ENCODE measurements at regions not wholly inside any gene's neighbourhood (a gene's known extent, or its start where the extent isn't known, plus 50 kb on each side); places are given as distances from the start of the nearest gene placed in this dataset.

DNA sequence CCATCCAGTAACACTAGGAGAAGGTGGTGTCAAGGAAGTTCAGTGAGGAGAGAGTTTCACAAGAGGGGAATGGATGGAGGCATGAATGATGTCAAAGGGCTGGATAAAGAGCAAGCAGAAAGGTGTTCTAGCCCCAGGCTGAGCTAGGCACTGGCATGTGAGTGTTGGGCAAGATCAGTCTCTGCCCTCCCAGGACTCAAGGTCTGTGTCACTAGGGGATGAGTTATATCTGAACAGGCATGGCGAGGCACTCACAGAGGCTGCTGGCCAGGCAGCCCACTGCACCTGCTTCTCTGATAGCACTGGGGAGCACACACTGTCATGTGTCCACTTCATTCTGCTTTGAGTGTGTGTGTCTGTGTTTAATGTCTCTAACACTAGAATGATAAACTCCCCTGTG lies 903.8 kb downstream of the BCL11B start:
- DNase-seq (ENCODE audit: low read depth): no peak
- no peak overlapping the region for H3K4me3 ChIP-seq (ENCODE audit: low read depth, low read length)
- no peak for TF ChIP-seq POLR2A (IDR thresholded peaks at IDR 0.05; ENCODE audit: extremely low read depth, insufficient read length)
- TF ChIP-seq, protein P1, sequence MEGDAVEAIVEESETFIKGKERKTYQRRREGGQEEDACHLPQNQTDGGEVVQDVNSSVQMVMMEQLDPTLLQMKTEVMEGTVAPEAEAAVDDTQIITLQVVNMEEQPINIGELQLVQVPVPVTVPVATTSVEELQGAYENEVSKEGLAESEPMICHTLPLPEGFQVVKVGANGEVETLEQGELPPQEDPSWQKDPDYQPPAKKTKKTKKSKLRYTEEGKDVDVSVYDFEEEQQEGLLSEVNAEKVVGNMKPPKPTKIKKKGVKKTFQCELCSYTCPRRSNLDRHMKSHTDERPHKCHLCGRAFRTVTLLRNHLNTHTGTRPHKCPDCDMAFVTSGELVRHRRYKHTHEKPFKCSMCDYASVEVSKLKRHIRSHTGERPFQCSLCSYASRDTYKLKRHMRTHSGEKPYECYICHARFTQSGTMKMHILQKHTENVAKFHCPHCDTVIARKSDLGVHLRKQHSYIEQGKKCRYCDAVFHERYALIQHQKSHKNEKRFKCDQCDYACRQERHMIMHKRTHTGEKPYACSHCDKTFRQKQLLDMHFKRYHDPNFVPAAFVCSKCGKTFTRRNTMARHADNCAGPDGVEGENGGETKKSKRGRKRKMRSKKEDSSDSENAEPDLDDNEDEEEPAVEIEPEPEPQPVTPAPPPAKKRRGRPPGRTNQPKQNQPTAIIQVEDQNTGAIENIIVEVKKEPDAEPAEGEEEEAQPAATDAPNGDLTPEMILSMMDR (IDR thresholded peaks at IDR 0.05; ENCODE audit: low read depth, low read length): no peak
- TF ChIP-seq, protein P2, sequence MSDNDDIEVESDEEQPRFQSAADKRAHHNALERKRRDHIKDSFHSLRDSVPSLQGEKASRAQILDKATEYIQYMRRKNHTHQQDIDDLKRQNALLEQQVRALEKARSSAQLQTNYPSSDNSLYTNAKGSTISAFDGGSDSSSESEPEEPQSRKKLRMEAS (IDR thresholded peaks at IDR 0.05; ENCODE audit: low read depth, low read length): no peak
- TF ChIP-seq MYC (IDR thresholded peaks at IDR 0.05; ENCODE audit: low read depth, low read length): no peak

DNA sequence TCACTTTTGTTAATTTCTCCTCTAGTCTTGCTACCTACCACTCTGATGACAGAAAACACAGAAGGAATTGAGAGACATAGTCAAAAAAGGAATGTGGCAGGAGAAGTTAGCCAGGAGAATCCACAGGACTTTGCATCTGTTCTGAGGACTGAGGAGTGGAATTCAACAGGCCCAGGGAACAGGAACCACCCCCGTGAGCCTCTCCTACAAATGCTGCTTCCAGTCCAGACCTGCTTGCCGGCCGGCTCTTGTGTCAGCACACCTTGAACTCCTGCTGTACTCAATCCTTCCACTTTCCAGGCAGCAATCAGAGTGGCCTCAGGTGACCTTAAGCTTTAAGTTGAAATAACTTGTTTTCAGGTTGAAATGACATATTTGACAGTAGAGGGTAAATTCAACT lies 903.1 kb downstream of the BCL11B start:
- TF ChIP-seq MYC (IDR thresholded peaks at IDR 0.05; ENCODE audit: low read depth, low read length) (no peak), POLR2A (IDR thresholded peaks at IDR 0.05; ENCODE audit: extremely low read depth, insufficient read length) (no peak)
- TF ChIP-seq, protein P1 (IDR thresholded peaks at IDR 0.05; ENCODE audit: low read depth, low read length): no peak
- TF ChIP-seq, protein P2 (IDR thresholded peaks at IDR 0.05; ENCODE audit: low read depth, low read length): no peak
- H3K4me3 ChIP-seq (ENCODE audit: low read depth, low read length): no peak overlapping the region
- DNase-seq (ENCODE audit: low read depth): no peak

DNA sequence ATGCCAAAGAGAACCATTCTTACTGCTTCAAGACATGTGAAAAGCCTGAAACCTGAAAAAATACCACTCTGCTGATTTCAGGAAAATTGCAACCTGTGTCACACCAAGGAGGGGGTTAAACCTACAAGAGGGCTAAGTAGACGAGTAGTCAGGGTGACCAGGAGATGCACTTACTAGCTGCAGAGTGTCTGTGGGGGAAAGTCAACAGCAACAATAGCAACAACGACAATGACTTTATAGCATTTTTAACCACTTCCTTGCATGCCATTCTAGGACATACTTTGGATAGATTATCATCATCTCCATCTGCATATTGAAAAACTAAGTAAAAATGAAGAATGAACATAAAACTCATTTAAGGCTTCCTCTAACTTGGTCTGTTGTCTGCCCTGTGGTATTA lies 902.7 kb downstream of the BCL11B start:
- no peak for DNase-seq (ENCODE audit: low read depth)
- TF ChIP-seq, protein P2 (IDR thresholded peaks at IDR 0.05; ENCODE audit: low read depth, low read length): no peak
- TF ChIP-seq, protein P1 (IDR thresholded peaks at IDR 0.05; ENCODE audit: low read depth, low read length): no peak
- TF ChIP-seq MYC (IDR thresholded peaks at IDR 0.05; ENCODE audit: low read depth, low read length): no peak
- TF ChIP-seq POLR2A (IDR thresholded peaks at IDR 0.05; ENCODE audit: extremely low read depth, insufficient read length): no peak
- no peak overlapping the region for H3K4me3 ChIP-seq (ENCODE audit: low read depth, low read length)

DNA sequence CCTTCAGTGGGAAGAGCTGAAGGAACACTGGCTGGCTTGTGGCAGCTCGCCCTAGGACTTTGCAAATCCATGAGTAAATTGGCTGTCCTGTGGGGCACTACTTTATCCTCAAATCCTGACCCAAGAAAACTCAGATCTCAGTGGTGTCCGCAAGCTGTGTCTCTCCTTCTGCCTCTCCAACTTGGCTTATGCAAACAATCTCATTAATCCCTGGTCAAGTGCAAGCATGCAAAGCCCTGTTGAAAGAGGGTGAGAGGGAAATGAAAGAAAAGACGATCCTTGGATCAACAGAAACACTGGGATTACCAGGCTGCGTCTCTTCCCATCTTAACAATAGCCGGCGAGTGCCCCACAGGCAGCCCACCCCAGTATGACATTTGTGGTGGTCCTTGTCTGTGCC lies 901.6 kb downstream of the BCL11B start:
- DNase-seq (ENCODE audit: low read depth): no peak
- no peak overlapping the region for H3K4me3 ChIP-seq (ENCODE audit: low read depth, low read length)
- TF ChIP-seq, protein P2 (IDR thresholded peaks at IDR 0.05; ENCODE audit: low read depth, low read length): no peak
- no peak for TF ChIP-seq POLR2A (IDR thresholded peaks at IDR 0.05; ENCODE audit: extremely low read depth, insufficient read length)
- TF ChIP-seq, protein P1 (IDR thresholded peaks at IDR 0.05; ENCODE audit: low read depth, low read length): no peak

DNA sequence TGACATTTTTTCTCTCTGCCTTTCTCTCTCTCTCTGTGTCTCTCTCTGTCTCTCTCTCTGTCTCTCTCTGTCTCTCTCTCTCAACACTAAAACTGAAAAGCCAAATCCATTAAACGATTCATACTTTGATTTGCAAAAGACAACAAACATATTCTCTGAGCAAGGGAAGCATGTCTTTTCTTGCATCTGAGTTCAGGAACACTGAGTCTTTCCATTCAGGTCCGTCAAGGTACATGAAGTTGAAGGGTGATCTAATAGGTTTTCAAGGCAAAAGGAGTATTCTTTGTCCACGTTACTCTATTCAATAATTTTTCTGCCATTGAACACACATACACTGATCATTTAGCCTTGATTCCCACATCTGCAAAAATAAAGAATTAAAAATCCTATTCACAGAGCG lies 900.9 kb downstream of the BCL11B start:
- TF ChIP-seq MYC (IDR thresholded peaks at IDR 0.05; ENCODE audit: low read depth, low read length) (no peak), POLR2A (IDR thresholded peaks at IDR 0.05; ENCODE audit: extremely low read depth, insufficient read length) (no peak)
- TF ChIP-seq, protein P1 (IDR thresholded peaks at IDR 0.05; ENCODE audit: low read depth, low read length): no peak
- TF ChIP-seq, protein P2 (IDR thresholded peaks at IDR 0.05; ENCODE audit: low read depth, low read length): no peak
- DNase-seq (ENCODE audit: low read depth): no peak
- H3K4me3 ChIP-seq (ENCODE audit: low read depth, low read length): no peak overlapping the region

DNA sequence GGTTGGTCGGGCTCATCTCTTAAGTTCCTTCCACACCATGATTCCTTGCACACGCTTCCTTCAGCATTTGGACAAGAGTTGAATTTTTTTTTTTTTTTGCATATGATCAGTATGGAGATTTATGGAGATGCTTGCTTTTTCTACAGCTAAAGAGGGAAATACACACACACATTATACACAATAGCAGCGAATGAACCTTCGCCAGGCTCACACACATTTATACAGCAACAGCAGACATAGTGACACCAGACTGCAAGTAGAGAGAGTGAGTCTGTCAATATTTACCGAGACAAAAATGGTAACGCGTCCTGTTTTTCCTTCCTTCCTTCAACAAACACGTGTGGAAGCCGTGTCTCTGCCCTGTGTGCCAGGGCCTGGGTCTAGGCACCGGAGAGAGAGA lies 897.9 kb downstream of the BCL11B start:
- no peak for DNase-seq (ENCODE audit: low read depth)
- no peak for TF ChIP-seq POLR2A (IDR thresholded peaks at IDR 0.05; ENCODE audit: extremely low read depth, insufficient read length)
- TF ChIP-seq MYC (IDR thresholded peaks at IDR 0.05; ENCODE audit: low read depth, low read length): no peak
- TF ChIP-seq, protein P2 (IDR thresholded peaks at IDR 0.05; ENCODE audit: low read depth, low read length): no peak
- TF ChIP-seq, protein P1 (IDR thresholded peaks at IDR 0.05; ENCODE audit: low read depth, low read length): no peak
- H3K4me3 ChIP-seq (ENCODE audit: low read depth, low read length): no peak overlapping the region

Data from NB4 (cell line).